ENCODE measurements at regions not wholly inside any gene's neighbourhood (a gene's known extent, or its start where the extent isn't known, plus 50 kb on each side); places are given as distances from the start of the nearest gene placed in this dataset.

DNA sequence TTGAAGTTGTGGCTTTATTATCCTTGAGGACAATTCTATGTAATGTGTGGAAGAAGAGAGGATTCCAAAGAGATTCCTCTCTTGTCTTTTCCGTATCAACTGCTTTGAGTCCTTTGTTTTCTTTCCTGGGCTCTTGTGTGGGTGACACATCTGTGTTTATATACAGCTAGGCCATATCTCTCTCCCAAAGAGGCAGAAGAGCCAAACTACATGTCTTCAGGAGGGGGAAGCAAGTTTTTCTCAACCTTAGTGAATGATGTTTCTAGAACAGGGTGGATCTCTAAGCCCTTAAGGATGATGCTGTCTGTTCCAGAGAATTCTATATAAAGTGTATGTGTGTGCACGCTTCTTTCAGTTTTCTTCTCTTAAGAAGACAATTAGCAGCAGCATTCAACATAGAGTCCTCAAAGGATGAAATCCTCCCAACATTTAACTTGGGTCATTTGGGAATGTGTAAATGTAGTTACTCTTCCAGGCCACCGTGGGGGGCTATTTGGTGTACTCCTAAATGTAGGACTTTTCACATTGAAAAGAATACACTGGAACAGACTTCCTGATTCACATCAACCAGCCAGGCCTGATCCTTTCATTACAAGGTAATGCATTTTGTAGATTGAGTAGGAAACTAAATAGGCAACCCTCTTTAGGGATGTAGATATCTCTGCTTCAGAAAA is 92.8 kb upstream of the EEF1E1 start:
- TF ChIP-seq, protein P1, sequence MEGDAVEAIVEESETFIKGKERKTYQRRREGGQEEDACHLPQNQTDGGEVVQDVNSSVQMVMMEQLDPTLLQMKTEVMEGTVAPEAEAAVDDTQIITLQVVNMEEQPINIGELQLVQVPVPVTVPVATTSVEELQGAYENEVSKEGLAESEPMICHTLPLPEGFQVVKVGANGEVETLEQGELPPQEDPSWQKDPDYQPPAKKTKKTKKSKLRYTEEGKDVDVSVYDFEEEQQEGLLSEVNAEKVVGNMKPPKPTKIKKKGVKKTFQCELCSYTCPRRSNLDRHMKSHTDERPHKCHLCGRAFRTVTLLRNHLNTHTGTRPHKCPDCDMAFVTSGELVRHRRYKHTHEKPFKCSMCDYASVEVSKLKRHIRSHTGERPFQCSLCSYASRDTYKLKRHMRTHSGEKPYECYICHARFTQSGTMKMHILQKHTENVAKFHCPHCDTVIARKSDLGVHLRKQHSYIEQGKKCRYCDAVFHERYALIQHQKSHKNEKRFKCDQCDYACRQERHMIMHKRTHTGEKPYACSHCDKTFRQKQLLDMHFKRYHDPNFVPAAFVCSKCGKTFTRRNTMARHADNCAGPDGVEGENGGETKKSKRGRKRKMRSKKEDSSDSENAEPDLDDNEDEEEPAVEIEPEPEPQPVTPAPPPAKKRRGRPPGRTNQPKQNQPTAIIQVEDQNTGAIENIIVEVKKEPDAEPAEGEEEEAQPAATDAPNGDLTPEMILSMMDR (IDR thresholded peaks at IDR 0.05): no peak
- TF ChIP-seq EP300 (IDR thresholded peaks at IDR 0.05): no peak
- TF ChIP-seq POLR2A (IDR thresholded peaks at IDR 0.05): no peak
- TF ChIP-seq POLR2AphosphoS5 (IDR thresholded peaks at IDR 0.05): no peak
- Histone ChIP-seq H3K4me3 (no peak overlapping the region), H3K27ac (no peak overlapping the region), H3K27me3 (no peaks in the 10 kb centered on the region), H3K9me3 (peaks cover 0 to 3% (median 0%) of the 10 kb centered on the region in 4 donors), H3K4me1 (no peaks in the 10 kb centered on the region), H3K36me3 (no peaks in the 10 kb centered on the region)
- 76 to 77% methylated on average over 3 of the region's 3 CpGs for WGBS, 2 donors
- intact Hi-C loops (cut with DNase I): no loop called here
- DNase-seq: no peak

- Histone ChIP-seq H3K36me3 (no peaks in the 10 kb centered on the region), H3K27me3 (no peaks in the 10 kb centered on the region), H3K9me3 (peaks cover 0 to 3% (median 0%) of the 10 kb centered on the region in 4 donors), H3K27ac (no peak overlapping the region), H3K4me3 (no peak overlapping the region), H3K4me1 (no peaks in the 10 kb centered on the region)
- WGBS, 2 donors: 84 to 90% methylated on average over 3 of the region's 3 CpGs
- TF ChIP-seq POLR2A (IDR thresholded peaks at IDR 0.05) (no peak), POLR2AphosphoS5 (IDR thresholded peaks at IDR 0.05) (no peak), EP300 (IDR thresholded peaks at IDR 0.05) (no peak)
- TF ChIP-seq, protein P1 (IDR thresholded peaks at IDR 0.05): no peak
- intact Hi-C loops (cut with DNase I): no loop called here
- no peak for DNase-seq
Measured at GRCh38 chr6:8194490-8194889, 92.1 kb upstream of the EEF1E1 start.

DNA sequence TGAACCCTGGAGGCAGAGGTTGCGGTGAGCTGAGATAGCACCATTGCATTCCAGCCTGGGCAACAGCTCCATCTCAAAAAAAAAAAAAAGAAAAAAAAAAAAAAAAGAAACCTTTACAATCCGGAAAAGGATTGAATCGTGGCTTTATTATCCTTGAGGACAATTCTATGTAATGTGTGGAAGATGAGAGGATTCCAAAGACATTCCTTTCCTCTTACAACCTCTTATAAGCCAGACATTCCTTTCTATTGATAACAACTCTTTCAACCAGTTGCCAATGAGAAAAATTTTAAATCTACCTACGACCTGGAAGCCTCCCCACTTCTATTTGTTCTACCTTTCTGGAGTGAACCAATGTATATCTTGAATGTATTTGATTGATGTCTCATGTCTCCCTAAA is 91.2 kb upstream of the EEF1E1 start:
- Histone ChIP-seq H3K4me1 (no peaks in the 10 kb centered on the region), H3K36me3 (no peaks in the 10 kb centered on the region), H3K4me3 (no peak overlapping the region), H3K27ac (no peak overlapping the region), H3K9me3 (peaks cover 0 to 3% (median 0%) of the 10 kb centered on the region in 4 donors), H3K27me3 (no peaks in the 10 kb centered on the region)
- no peak for DNase-seq
- intact Hi-C loops (cut with DNase I): no loop called here
- no peak for TF ChIP-seq EP300 (IDR thresholded peaks at IDR 0.05)
- TF ChIP-seq POLR2AphosphoS5 (IDR thresholded peaks at IDR 0.05): no peak
- TF ChIP-seq, protein P1 (IDR thresholded peaks at IDR 0.05): no peak
- no peak for TF ChIP-seq POLR2A (IDR thresholded peaks at IDR 0.05)
- 85 to 88% methylated on average over 4 of the region's 4 CpGs for WGBS, 2 donors

GRCh38 chr6:8192597-8192996 is 90.2 kb upstream of the EEF1E1 start:
- no peaks in the 10 kb centered on the region for H3K27me3 ChIP-seq
- no peak overlapping the region for H3K27ac ChIP-seq
- intact Hi-C loops (cut with DNase I): no loop called here
- no peaks in the 10 kb centered on the region for H3K36me3 ChIP-seq
- no peak for DNase-seq
- H3K4me1 ChIP-seq: no peaks in the 10 kb centered on the region
- TF ChIP-seq EP300 (IDR thresholded peaks at IDR 0.05): no peak
- TF ChIP-seq POLR2A (IDR thresholded peaks at IDR 0.05): no peak
- TF ChIP-seq, protein P1 (IDR thresholded peaks at IDR 0.05): no peak
- no peak for TF ChIP-seq POLR2AphosphoS5 (IDR thresholded peaks at IDR 0.05)
- H3K9me3 ChIP-seq: peaks cover 0 to 3% (median 0%) of the 10 kb centered on the region in 4 donors
- H3K4me3 ChIP-seq: no peak overlapping the region

- 78 to 87% methylated on average over 5 of the region's 5 CpGs for WGBS, 2 donors
- H3K4me1 ChIP-seq: no peaks in the 10 kb centered on the region
- TF ChIP-seq EP300 (IDR thresholded peaks at IDR 0.05) (no peak), POLR2AphosphoS5 (IDR thresholded peaks at IDR 0.05) (no peak), POLR2A (IDR thresholded peaks at IDR 0.05) (no peak)
- TF ChIP-seq, protein P1 (IDR thresholded peaks at IDR 0.05): no peak
- H3K27ac ChIP-seq: no peak overlapping the region
- no peaks in the 10 kb centered on the region for H3K36me3 ChIP-seq
- H3K4me3 ChIP-seq: no peak overlapping the region
- DNase-seq: no peak
- intact Hi-C loops (cut with DNase I): no loop called here
- no peaks in the 10 kb centered on the region for H3K9me3 ChIP-seq
- H3K27me3 ChIP-seq: no peaks in the 10 kb centered on the region
Measured at GRCh38 chr6:8192067-8192466, 89.7 kb upstream of the EEF1E1 start.
